B cell (primary cell): ENCODE measurements at regions not wholly inside any gene's neighbourhood (a gene's known extent, or its start where the extent isn't known, plus 50 kb on each side); places are given as distances from the start of the nearest gene placed in this dataset.

Source experiments
- ATAC-seq: fragments of 200-7000 bp; cut with Tn5 transposase; one replicate; pipeline ENCODE4 v1.10.0; 2021; ENCODE audit warnings: low read depth, mild to moderate bottlenecking, moderate number of reproducible peaks, moderate library complexity
- CTCF ChIA-PET: fragments of 350-600 bp; sonication (Branson Sonifier 250); formaldehyde crosslinking; loops from one replicate; lab custom pipeline; 2021; ENCODE audit warnings: antibody characterized with exemption, inconsistent platforms; lab: Charles Lee
- POLR2A ChIA-PET: fragments of 350-600 bp; sonication (Branson Sonifier 250); formaldehyde crosslinking; loops from one replicate; lab custom pipeline; 2021; ENCODE audit warnings: antibody characterized with exemption; lab: Charles Lee
- DNase-seq: peaks from one replicate; pipeline ENCODE4 v3.0.0; 2013
- H2AFZ ChIP-seq: 2 replicates; pipeline ENCODE4 v1.6.1; 2012; ENCODE audit warnings: mild to moderate bottlenecking, low read depth, low read length; ENCODE audit not compliant: insufficient read depth, poor library complexity, severe bottlenecking
- H3K27ac ChIP-seq, 2 donors: 1 replicate in 1 of 2; 2 replicates in 1 of 2; pipeline ENCODE4 v1.5.1; 2012 to 2013; ENCODE audit warnings: low read length in 2 of 2, mild to moderate bottlenecking in 2 of 2, moderate library complexity in 1 of 2
- H3K27me3 ChIP-seq, 4 experiments: fragments of 200-600 bp in 1 of 4; sonication (generic) in 1 of 4; replicated peaks in 1 of 4; 1 replicate in 2 of 4; 2 replicates in 2 of 4; pipeline versions ENCODE4 v1.6.1 to v1.7.0; 2013 to 2016; ENCODE audit warnings: low read length in 3 of 4, mild to moderate bottlenecking in 2 of 4, mixed read lengths in 1 of 4, moderate library complexity in 1 of 4; ENCODE audit not compliant: insufficient read depth in 4 of 4, control insufficient read depth in 3 of 4; ENCODE audit errors: control extremely low read depth in 1 of 4
- H3K36me3 ChIP-seq, 2 experiments: replicated peaks in 1 of 2; 1 replicate in 1 of 2; 2 replicates in 1 of 2; pipeline versions ENCODE4 v1.6.1 to v1.7.1; 2013; ENCODE audit warnings: low read length in 1 of 2; ENCODE audit not compliant: insufficient read depth in 2 of 2, control insufficient read depth in 1 of 2; ENCODE audit errors: control extremely low read depth in 1 of 2, extremely low read depth in 1 of 2
- H3K4me1 ChIP-seq, 2 donors: fragments of 200-600 bp in 1 of 2; sonication (generic) in 1 of 2; 1 replicate in 1 of 2; 2 replicates in 1 of 2; pipeline versions ENCODE4 v1.5.1 to v1.6.1; 2013 to 2017; ENCODE audit warnings: low read length in 2 of 2; ENCODE audit not compliant: control insufficient read depth in 2 of 2, insufficient read depth in 2 of 2
- H3K4me2 ChIP-seq: replicated peaks from 2 replicates; pipeline ENCODE3; 2012; ENCODE audit warnings: mild to moderate bottlenecking, low read depth, low read length; ENCODE audit not compliant: poor library complexity, severe bottlenecking
- H3K4me3 ChIP-seq, 5 experiments: fragments of 200-600 bp in 1 of 5; sonication (generic) in 1 of 5; 1 replicate in 3 of 5; 2 replicates in 2 of 5; pipeline versions ENCODE4 v1.5.1 to v1.7.0; 2011 to 2016; ENCODE audit warnings: low read length in 4 of 5, mild to moderate bottlenecking in 4 of 5, low read depth in 2 of 5, control low read depth in 1 of 5, moderate library complexity in 1 of 5; ENCODE audit not compliant: insufficient read depth in 1 of 5; ENCODE audit errors: control extremely low read depth in 1 of 5, extremely low read depth in 1 of 5
- H3K79me2 ChIP-seq: fragments of 200-600 bp; sonication (generic); one replicate; pipeline ENCODE4 v1.6.0; 2016; ENCODE audit warnings: low read length; ENCODE audit not compliant: control insufficient read depth, insufficient read depth
- H3K9ac ChIP-seq: fragments of 200-600 bp; sonication (generic); 2 replicates; pipeline ENCODE4 v1.6.1; 2017; ENCODE audit warnings: mild to moderate bottlenecking, low read length, moderate library complexity
- H3K9me3 ChIP-seq, 3 donors: one replicate each; pipeline versions ENCODE4 v1.6.1 to v1.7.1; 2013; ENCODE audit warnings: low read length in 2 of 3; ENCODE audit not compliant: control insufficient read depth in 2 of 3, insufficient read depth in 1 of 3; ENCODE audit errors: control extremely low read depth in 1 of 3
- H4K20me1 ChIP-seq: 2 replicates; pipeline ENCODE4 v1.6.0; 2012; ENCODE audit warnings: mild to moderate bottlenecking, low read length; ENCODE audit not compliant: insufficient read depth, control insufficient read depth, poor library complexity, severe bottlenecking
- H3K27ac Mint-ChIP-seq: one replicate; pipeline ENCODE4 v1.8.0; 2021; ENCODE audit warnings: mixed read lengths
- H3K27me3 Mint-ChIP-seq: one replicate; pipeline ENCODE4 v1.8.0; 2021; ENCODE audit warnings: mixed read lengths
- H3K4me1 Mint-ChIP-seq: one replicate; pipeline ENCODE4 v1.8.0; 2021; ENCODE audit warnings: mixed read lengths
- H3K4me3 Mint-ChIP-seq: one replicate; pipeline ENCODE4 v1.8.0; 2021; ENCODE audit warnings: mixed read lengths
- H3K9me3 Mint-ChIP-seq: one replicate; pipeline ENCODE4 v1.8.0; 2022; ENCODE audit warnings: mixed read lengths; ENCODE audit not compliant: insufficient read depth
- EZH2 ChIP-seq: IDR thresholded peaks from 2 replicates; pipeline ENCODE4 v1.6.1; 2012; ENCODE audit warnings: borderline replicate concordance, low read depth, mild to moderate bottlenecking, moderate library complexity, low read length; ENCODE audit not compliant: insufficient read depth, poor library complexity, severe bottlenecking
- WGBS: methylation state at CpG from one replicate; pipeline ENCODE4 v1.1.5; 2013; ENCODE audit warnings: missing lambda C conversion rate; ENCODE audit not compliant: insufficient coverage; 5-methylcytosine and 5-hydroxymethylcytosine counted together
- intact Hi-C: fragments of 100-400 bp; cut with micrococcal nuclease; formaldehyde crosslinking; loops from one replicate; pipeline ENCODE4 v1.10.0; 2022
- TF ChIP-seq, protein P1 (sequence below): fragments of 200-600 bp; IDR thresholded peaks from one replicate; pipeline ENCODE4 v1.8.0; 2022; ENCODE audit warnings: antibody characterized with exemption, mild to moderate bottlenecking

DNA sequence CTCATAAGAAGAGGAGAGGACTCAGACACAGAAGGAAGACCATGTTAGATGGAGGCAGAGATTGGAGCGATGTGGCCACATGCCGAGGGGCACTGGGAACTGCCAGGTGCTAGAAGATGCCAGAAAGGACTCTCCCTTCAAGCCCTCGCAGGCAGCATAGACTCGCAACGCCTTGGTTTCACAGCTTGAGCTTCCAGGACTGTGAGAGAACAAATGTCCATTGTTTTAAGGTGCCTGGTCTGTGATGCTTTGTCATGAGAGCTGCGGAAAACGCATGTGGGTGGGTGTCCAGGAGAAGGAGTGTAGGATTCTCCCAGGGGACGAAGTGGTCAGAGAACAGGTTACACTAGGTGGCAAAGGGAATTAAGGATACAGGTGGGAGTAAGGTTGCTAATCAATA is 125.9 kb upstream of the USP29 start:
- H3K9me3 ChIP-seq, result peaks cover 2 to 43% (median 10%) of the 10 kb centered on the region in 3 donors
- no peak overlapping the region for H3K27ac ChIP-seq
- no peak overlapping the region for H2AFZ ChIP-seq
- no peaks in the 10 kb centered on the region for H3K4me1 ChIP-seq
- no peak overlapping the region for H3K9ac ChIP-seq
- intact Hi-C loops, result no loop called here
- H3K27me3 Mint-ChIP-seq, result no peaks in the 10 kb centered on the region
- H3K36me3 ChIP-seq, result no peaks in the 10 kb centered on the region
- H3K4me3 ChIP-seq, result no peak overlapping the region
- ChIA-PET POLR2A (no interaction called here), CTCF (no interaction called here)
- no peaks in the 10 kb centered on the region for H3K79me2 ChIP-seq
- TF ChIP-seq, protein P1, sequence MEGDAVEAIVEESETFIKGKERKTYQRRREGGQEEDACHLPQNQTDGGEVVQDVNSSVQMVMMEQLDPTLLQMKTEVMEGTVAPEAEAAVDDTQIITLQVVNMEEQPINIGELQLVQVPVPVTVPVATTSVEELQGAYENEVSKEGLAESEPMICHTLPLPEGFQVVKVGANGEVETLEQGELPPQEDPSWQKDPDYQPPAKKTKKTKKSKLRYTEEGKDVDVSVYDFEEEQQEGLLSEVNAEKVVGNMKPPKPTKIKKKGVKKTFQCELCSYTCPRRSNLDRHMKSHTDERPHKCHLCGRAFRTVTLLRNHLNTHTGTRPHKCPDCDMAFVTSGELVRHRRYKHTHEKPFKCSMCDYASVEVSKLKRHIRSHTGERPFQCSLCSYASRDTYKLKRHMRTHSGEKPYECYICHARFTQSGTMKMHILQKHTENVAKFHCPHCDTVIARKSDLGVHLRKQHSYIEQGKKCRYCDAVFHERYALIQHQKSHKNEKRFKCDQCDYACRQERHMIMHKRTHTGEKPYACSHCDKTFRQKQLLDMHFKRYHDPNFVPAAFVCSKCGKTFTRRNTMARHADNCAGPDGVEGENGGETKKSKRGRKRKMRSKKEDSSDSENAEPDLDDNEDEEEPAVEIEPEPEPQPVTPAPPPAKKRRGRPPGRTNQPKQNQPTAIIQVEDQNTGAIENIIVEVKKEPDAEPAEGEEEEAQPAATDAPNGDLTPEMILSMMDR, result no peak
- H3K27me3 ChIP-seq, result no peaks in the 10 kb centered on the region
- H3K4me3 Mint-ChIP-seq, result no peak overlapping the region
- H3K4me2 ChIP-seq, result no peak overlapping the region
- no peak for DNase-seq
- H3K27ac Mint-ChIP-seq, result no peak overlapping the region
- ATAC-seq, result no peak
- no peaks in the 10 kb centered on the region for H4K20me1 ChIP-seq
- H3K9me3 Mint-ChIP-seq, result peaks cover 20% of the 10 kb centered on the region
- 86% methylated on average over 8 of the region's 8 CpGs for WGBS
- H3K4me1 Mint-ChIP-seq, result no peaks in the 10 kb centered on the region

GRCh38 chr19:56994251-56995017 is 125.4 kb upstream of the USP29 start:
- TF ChIP-seq EZH2, result no peak
- TF ChIP-seq, protein P1, result no peak
- Histone ChIP-seq H3K27me3 (no peaks in the 10 kb centered on the region), H3K9me3 (peaks cover 2 to 43% (median 8%) of the 10 kb centered on the region in 3 donors), H3K27ac (no peak overlapping the region), H3K9ac (no peak overlapping the region), H2AFZ (no peak overlapping the region), H4K20me1 (no peaks in the 10 kb centered on the region), H3K4me3 (no peak overlapping the region), H3K4me2 (no peak overlapping the region), H3K36me3 (no peaks in the 10 kb centered on the region), H3K79me2 (no peaks in the 10 kb centered on the region), H3K4me1 (no peaks in the 10 kb centered on the region)
- POLR2A ChIA-PET, result no interaction called here
- Mint-ChIP-seq H3K27ac (no peak overlapping the region), H3K4me1 (no peaks in the 10 kb centered on the region), H3K9me3 (peaks cover 20% of the 10 kb centered on the region), H3K27me3 (no peaks in the 10 kb centered on the region), H3K4me3 (no peak overlapping the region)
- 79% methylated on average over 18 of the region's 23 CpGs for WGBS
- DNase-seq (no peak), ATAC-seq (no peak)
- CTCF ChIA-PET, result no interaction called here
- intact Hi-C loops, result no loop called here
